Dendritic cell treated with granulocyte-macrophage colony-stimulating factor and Interleukin-4, amounts not matched to agents 40 ng/mL and 50 ng/mL, for 4 days (primary cell): ENCODE measurements at regions not wholly inside any gene's neighbourhood (a gene's known extent, or its start where the extent isn't known, plus 50 kb on each side); places are given as distances from the start of the nearest gene placed in this dataset.

Source experiments
- H3K27ac Mint-ChIP-seq: one replicate; pipeline ENCODE4 v1.8.0; 2022; ENCODE audit warnings: mild to moderate bottlenecking, mixed read lengths
- H3K27me3 Mint-ChIP-seq: one replicate; pipeline ENCODE4 v1.8.0; 2022; ENCODE audit warnings: mild to moderate bottlenecking, mixed read lengths
- H3K36me3 Mint-ChIP-seq: one replicate; pipeline ENCODE4 v1.8.0; 2022; ENCODE audit warnings: low read depth, mixed read lengths
- H3K4me1 Mint-ChIP-seq: one replicate; pipeline ENCODE4 v1.8.0; 2022; ENCODE audit warnings: low read depth, mixed read lengths
- H3K4me3 Mint-ChIP-seq: one replicate; pipeline ENCODE4 v1.8.0; 2022; ENCODE audit warnings: mild to moderate bottlenecking, moderate library complexity, mixed read lengths
- H3K9me3 Mint-ChIP-seq: one replicate; pipeline ENCODE4 v1.8.0; 2022; ENCODE audit warnings: mixed read lengths
- intact Hi-C: fragments of 100-400 bp; cut with micrococcal nuclease; formaldehyde crosslinking; loops from one replicate; pipeline ENCODE4 v1.15.0; 2022

DNA sequence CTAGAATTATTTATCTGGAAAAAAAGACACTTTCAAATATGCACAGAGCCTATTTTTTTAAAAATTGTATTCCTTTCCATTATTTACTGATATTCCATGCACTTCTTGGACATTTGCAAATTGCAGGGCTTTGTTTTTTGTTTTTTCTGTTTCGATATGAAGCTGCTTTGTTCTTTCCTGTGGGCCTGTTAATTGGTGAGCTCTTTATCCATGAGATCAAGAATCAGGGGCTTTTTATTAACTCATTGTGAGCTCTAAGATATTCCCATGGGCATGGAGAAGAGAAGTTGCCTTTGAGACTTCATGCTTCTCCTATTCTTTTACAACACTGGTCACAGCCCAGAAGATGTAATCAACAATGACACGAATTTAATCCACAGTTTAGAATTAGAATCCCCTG is 145.1 kb downstream of the SAMD5 start:
- H3K4me1 Mint-ChIP-seq: no peaks in the 10 kb centered on the region
- intact Hi-C loops: no loop called here
- H3K4me3 Mint-ChIP-seq: no peak overlapping the region

DNA sequence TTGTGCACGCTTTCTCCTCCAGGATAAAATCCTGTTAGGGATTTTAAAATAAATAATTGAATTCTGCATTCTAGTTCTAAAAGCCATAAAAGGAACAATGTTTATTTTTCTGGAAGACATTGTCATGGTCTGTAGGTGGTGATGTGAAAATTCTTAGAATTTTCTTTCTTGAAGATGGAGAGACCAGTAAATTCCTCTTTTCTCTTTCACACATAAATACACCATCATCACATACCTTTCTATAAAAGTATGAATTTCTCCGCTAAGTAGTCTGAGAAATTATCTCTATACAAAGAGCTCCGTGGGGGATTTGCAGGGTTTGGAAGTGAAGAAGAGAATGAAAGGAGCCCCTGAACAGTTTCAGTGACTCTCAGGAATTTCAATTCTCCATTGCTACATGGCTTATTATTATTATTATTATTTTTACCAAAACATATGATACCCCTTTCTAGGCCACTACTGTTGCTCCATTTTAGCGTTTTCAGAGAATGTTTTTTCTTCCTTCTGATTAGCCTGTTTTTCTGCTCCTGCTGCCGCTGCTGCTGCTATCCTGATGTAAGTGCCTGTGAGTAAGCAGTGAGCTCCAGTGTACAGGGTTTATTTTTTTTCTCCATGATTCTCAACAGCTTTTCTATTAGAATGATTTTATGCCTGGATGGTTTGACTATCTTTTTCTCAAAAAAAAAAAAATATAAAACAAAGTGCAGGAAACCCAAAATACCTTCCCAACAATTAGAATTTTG is 145.8 kb downstream of the SAMD5 start:
- Mint-ChIP-seq H3K27me3 (no peaks in the 10 kb centered on the region), H3K9me3 (no peaks in the 10 kb centered on the region), H3K36me3 (no peaks in the 10 kb centered on the region), H3K4me1 (no peaks in the 10 kb centered on the region), H3K4me3 (no peak overlapping the region), H3K27ac (no peak overlapping the region)
- intact Hi-C loops: no loop called here

More for the DNA sequence above, 145.1 kb downstream of the SAMD5 start:
- Mint-ChIP-seq H3K36me3 (no peaks in the 10 kb centered on the region), H3K27me3 (no peaks in the 10 kb centered on the region), H3K9me3 (no peaks in the 10 kb centered on the region), H3K27ac (no peak overlapping the region)

DNA sequence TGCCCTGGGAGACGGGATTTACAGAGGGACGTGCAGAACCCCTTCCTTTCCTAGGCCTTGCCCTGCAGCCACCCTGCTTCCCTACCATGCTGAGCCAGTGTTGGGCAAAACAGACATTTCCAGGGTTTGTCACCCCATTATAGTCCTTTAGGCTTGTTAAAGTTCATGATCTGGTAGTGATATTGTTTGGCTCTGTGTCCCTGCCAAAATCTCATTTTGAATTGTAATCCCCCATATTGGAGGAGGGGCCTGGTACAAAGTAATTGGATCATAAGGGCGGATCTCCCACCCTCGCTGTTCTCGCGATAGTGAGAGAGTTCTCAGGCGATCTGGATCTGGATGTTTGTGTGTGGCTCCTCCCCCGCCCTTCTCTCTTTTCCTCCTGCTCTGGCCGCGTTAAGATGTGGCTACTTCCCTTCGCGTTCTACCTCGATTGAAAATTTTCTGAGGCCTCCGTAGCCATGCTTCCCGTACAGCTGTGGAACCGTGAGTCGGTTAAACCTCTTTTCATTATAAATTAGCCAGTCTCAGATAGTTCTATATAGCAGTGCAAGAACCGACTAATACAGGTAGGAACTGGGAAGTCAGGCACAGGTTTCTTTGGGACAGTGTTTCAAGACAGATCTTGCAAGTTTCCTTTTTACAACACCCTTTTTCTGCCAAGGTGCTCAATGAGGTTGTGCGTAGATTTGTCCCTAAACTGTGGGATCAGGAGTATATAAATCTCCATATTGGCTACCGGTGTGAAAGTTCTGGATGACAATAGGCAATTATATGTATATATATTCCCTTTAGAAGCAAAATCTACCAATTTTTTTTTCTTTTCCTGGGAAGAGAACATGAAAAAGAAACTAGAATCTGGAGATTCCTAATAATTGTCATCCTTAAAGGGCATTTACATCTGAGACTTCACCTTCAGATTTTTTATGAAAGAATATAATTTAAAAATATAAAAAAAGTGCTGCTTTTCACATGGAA is 152.1 kb downstream of the SAMD5 start:
- Mint-ChIP-seq H3K9me3 (no peaks in the 10 kb centered on the region), H3K4me1 (no peaks in the 10 kb centered on the region), H3K36me3 (no peaks in the 10 kb centered on the region), H3K27me3 (no peaks in the 10 kb centered on the region), H3K27ac (no peak overlapping the region), H3K4me3 (no peak overlapping the region)
- intact Hi-C loops: no loop called here

DNA sequence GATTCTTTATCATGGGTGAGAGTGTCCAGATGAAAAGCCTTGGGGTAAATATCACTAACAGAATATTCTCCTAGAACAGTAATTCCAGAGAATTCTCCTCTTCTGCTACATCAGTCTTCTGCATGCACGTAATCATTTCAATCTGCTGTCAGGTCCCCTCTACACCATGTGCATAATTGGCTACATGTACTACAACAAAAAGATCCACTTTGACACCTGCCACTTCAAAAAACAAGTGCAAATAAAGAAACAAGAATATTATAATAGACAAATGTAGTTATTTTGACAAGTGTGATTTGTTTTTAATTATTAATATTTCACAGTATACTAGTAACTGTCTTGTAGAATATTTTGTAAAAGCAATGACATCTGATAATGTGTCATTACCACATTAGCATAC is 154.2 kb downstream of the SAMD5 start:
- H3K4me1 Mint-ChIP-seq: no peaks in the 10 kb centered on the region
- no peak overlapping the region for H3K4me3 Mint-ChIP-seq
- no peaks in the 10 kb centered on the region for H3K27me3 Mint-ChIP-seq
- H3K9me3 Mint-ChIP-seq: no peaks in the 10 kb centered on the region
- intact Hi-C loops: no loop called here
- no peak overlapping the region for H3K27ac Mint-ChIP-seq
- no peaks in the 10 kb centered on the region for H3K36me3 Mint-ChIP-seq

DNA sequence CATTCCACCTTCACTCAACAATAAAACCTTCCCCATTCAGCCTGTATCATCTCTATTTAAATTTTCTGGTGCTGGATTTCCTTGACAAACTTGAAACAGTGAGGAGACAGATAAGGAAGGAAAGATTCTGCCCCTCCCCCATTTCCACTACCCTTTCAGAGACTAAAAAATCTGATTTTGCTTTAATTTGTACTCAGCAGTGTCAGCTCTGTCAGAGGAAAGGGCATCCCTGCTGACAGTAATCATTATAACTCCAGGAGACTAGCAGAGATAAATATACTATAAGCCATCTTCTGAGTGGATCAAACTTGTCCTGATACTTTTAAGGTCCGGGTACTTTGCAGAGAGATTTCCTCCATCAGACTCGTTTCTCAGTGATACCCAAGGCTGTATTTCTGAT is 155.6 kb downstream of the SAMD5 start:
- H3K36me3 Mint-ChIP-seq: no peaks in the 10 kb centered on the region
- H3K4me1 Mint-ChIP-seq: no peaks in the 10 kb centered on the region
- H3K27me3 Mint-ChIP-seq: no peaks in the 10 kb centered on the region
- H3K4me3 Mint-ChIP-seq: no peak overlapping the region
- intact Hi-C loops: no loop called here
- H3K9me3 Mint-ChIP-seq: peaks cover 2% of the 10 kb centered on the region
- no peak overlapping the region for H3K27ac Mint-ChIP-seq

DNA sequence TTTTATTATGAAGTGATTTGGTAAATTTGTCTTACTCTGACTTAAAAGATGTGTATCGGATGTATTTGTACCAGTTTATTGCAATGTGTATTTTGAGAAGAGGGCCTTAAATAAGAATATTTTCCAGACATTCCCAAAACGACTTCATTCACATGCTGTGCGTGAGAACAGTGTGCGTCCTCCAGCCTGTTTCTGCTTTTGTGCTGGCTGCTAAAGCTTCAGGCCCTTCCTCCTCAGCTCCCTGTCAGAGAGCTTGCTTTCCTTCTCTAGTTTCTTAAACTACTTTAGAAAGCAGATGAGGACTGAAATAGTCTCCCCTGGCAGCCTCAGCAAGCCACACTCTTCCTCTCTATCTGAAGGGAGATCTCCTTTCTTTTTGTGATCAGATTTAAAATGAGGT is 157.8 kb downstream of the SAMD5 start:
- no peaks in the 10 kb centered on the region for H3K4me1 Mint-ChIP-seq
- H3K4me3 Mint-ChIP-seq: no peak overlapping the region
- intact Hi-C loops: no loop called here
- H3K36me3 Mint-ChIP-seq: no peaks in the 10 kb centered on the region
- no peaks in the 10 kb centered on the region for H3K27me3 Mint-ChIP-seq
- peaks cover 22% of the 10 kb centered on the region for H3K9me3 Mint-ChIP-seq
- H3K27ac Mint-ChIP-seq: no peak overlapping the region

DNA sequence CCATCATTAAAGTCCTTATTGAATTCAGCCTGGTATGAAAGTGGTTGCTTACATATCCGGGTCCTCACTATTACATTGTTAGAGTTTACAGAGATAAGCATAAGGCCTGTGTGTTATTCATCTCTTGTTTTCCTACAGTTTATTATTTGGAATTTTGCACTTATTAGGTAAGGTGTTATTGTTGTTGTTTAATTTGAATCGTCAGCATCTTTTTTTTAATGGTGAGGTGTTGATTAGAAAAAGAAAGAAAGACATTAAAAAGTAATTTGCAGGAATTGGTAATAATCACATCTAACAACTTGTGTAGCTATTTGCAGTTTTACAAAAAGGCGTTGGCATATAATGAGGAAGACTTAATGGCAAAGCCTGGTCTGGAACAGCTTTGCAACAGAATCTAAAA is 158.6 kb downstream of the SAMD5 start:
- intact Hi-C loops: no loop called here

DNA sequence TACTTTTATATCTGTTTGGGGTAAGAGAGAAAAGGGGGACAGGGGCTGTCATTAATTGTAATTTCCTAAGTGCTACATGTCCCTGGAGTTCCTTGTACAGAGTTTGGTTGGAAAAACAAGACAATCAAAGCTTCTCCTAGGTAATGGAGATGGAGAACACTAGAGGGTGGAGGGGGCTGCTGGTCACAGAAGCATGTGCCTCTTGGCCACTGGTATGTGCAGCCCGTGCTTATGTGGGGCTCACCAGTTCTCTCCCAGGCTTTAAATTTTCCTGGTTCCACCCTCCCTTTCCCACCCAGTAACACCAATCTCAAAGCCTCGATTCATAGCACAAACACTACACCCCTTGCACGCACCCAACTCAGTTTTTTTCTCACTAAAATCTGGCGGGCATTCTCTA is 165.6 kb downstream of the SAMD5 start:
- Mint-ChIP-seq H3K27me3 (no peaks in the 10 kb centered on the region), H3K4me3 (no peak overlapping the region)
- intact Hi-C loops: no loop called here

More for the DNA sequence above, 158.6 kb downstream of the SAMD5 start:
- no peak overlapping the region for H3K4me3 Mint-ChIP-seq
- no peak overlapping the region for H3K27ac Mint-ChIP-seq
- H3K27me3 Mint-ChIP-seq: no peaks in the 10 kb centered on the region
- H3K9me3 Mint-ChIP-seq: peaks cover 22% of the 10 kb centered on the region
- no peaks in the 10 kb centered on the region for H3K36me3 Mint-ChIP-seq
- H3K4me1 Mint-ChIP-seq: no peaks in the 10 kb centered on the region

DNA sequence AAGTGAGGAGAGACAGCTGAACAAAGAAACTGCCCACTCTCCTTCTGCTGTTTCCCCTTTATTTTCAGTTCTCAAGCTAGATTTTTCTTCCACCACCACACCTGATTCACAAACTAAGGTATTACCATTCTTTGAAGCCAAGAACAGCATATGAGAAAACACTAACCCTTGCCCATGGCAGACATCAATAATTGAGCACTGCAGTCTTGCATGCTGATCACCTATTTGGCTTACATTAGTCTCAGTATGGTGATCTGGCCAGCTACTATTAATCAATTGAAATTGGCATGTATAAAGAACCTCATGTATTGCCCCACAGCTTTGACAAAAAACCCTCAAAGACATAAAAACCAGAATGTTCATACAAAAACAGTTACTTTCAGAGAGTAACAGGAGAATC is 166.3 kb downstream of the SAMD5 start:
- no peak overlapping the region for H3K4me3 Mint-ChIP-seq
- intact Hi-C loops: no loop called here
- H3K27ac Mint-ChIP-seq: no peak overlapping the region
- no peaks in the 10 kb centered on the region for H3K27me3 Mint-ChIP-seq
- H3K36me3 Mint-ChIP-seq: no peaks in the 10 kb centered on the region
- H3K4me1 Mint-ChIP-seq: no peaks in the 10 kb centered on the region
- H3K9me3 Mint-ChIP-seq: peaks cover 30% of the 10 kb centered on the region

More for the DNA sequence above, 165.6 kb downstream of the SAMD5 start:
- Mint-ChIP-seq H3K4me1 (no peaks in the 10 kb centered on the region), H3K9me3 (peaks cover 37% of the 10 kb centered on the region), H3K27ac (no peak overlapping the region), H3K36me3 (no peaks in the 10 kb centered on the region)

DNA sequence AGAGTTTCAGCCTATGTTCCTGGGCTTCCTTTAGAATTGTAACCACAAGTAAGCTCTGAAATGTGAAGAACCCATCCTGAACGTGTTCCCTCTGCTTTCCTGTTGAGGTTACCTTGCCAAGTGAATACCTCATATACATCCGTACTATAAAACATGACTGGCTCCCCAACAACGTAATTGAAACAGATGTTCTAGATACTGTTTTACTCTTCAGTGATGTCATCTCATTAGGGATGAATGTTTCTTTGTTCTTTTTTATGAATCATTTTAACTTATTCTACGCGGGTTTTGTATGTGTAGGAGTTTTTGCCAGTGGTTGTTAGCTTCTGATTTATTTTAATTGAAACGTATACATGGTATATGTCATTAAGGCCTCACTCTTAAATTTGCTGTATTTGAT is 166.8 kb downstream of the SAMD5 start:
- Mint-ChIP-seq H3K4me3 (no peak overlapping the region), H3K27me3 (no peaks in the 10 kb centered on the region), H3K9me3 (peaks cover 25% of the 10 kb centered on the region), H3K36me3 (no peaks in the 10 kb centered on the region), H3K27ac (no peak overlapping the region), H3K4me1 (no peaks in the 10 kb centered on the region)
- intact Hi-C loops: no loop called here

DNA sequence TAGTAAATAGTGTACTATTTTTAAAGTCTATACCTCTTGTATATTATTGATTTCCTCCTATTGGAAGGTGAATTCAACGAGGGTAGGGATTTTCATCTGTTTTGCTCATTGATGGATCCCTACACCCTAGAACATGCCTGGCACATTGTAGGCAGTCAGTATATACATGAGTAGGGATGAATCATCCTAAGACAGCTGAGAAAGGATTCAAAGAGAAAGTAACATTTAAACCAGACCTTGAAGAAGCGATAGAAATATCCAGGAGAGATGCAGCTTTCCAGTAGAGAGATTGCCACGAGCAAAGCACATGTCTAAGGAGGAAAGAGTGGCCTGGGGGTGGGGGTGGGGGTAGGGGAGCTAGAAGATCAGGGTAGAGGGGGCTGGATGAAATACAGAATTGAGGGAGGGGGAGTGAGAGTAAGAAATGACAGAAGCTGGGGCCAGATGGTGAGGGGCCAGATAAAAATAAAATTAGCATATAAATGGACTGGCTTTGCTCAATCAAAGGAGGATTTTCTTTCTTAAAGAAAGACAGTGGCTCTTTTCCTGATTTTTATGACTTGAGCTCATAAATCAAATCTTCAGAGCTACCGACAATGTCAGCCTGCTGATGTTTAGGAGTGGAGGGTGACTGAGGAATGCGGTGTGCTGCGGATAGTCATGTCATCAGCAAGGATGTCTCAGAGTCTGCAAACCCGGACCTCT is 168.2 kb downstream of the SAMD5 start:
- no peak overlapping the region for H3K4me3 Mint-ChIP-seq
- H3K9me3 Mint-ChIP-seq: peaks cover 16% of the 10 kb centered on the region
- H3K4me1 Mint-ChIP-seq: no peaks in the 10 kb centered on the region
- no peak overlapping the region for H3K27ac Mint-ChIP-seq
- intact Hi-C loops: no loop called here
- no peaks in the 10 kb centered on the region for H3K36me3 Mint-ChIP-seq
- H3K27me3 Mint-ChIP-seq: no peaks in the 10 kb centered on the region

DNA sequence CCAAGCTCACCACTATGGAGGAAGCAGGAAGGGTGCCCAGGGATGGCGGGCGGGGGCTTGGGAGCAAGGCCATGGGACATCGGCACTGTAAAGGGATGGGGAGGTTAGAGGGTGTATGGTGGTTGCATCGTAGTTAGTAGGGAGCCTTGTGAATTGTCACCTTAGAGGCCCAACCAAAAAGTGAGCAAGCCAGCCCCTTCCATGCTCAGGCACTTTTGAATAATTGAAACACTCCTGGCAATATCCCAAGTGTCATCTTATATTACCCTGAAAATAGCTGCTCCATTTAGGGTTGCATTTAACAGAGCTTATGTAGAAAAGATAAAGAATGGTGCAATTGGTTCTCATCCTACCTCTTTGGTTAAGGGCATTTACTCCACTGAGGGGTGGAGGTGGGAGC is 169.2 kb downstream of the SAMD5 start:
- intact Hi-C loops: no loop called here
- peaks cover 23% of the 10 kb centered on the region for H3K9me3 Mint-ChIP-seq
- no peak overlapping the region for H3K4me3 Mint-ChIP-seq
- H3K36me3 Mint-ChIP-seq: no peaks in the 10 kb centered on the region
- no peak overlapping the region for H3K27ac Mint-ChIP-seq
- H3K4me1 Mint-ChIP-seq: no peaks in the 10 kb centered on the region
- no peaks in the 10 kb centered on the region for H3K27me3 Mint-ChIP-seq

DNA sequence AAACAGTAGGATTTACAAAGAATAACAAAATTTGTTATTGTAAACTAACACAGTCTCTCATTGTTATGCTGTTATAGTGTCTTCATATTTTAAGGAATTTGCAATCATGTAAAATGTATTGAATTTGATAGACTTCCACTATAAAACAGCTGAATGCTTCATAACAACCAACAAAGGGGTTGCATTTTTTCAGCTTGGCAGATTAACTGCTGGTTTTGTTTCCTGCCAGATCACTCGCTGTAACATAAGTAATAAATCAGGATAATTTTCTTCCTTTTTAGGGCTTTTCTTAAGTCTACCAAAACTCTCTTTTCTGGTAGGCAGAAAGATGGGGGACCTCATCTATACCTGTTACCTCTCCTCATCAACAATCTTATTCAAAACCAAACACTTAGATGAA is 169.8 kb downstream of the SAMD5 start:
- H3K4me1 Mint-ChIP-seq: no peaks in the 10 kb centered on the region
- H3K27me3 Mint-ChIP-seq: no peaks in the 10 kb centered on the region
- no peaks in the 10 kb centered on the region for H3K36me3 Mint-ChIP-seq
- intact Hi-C loops: no loop called here
- H3K27ac Mint-ChIP-seq: no peak overlapping the region
- no peak overlapping the region for H3K4me3 Mint-ChIP-seq
- peaks cover 23% of the 10 kb centered on the region for H3K9me3 Mint-ChIP-seq

DNA sequence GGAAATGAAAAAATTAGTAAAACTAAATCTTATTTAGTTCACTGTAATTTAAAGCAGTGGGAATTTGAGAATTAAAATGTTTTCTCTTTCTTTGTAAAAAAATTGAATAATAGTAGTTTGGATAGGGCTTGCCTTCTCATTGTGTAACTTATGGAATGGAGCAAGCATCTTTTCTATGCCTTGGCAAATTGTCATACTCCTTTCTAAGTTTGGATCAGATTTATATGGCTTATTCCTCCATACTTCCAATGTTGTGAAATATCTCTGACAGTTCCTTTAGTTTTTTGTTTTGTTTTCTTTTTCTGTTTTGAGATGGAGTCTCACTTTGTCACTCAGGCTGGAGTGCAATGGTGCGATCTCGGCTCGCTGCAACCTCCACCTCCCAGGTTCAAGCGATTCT is 176.4 kb downstream of the SAMD5 start:
- H3K36me3 Mint-ChIP-seq: no peaks in the 10 kb centered on the region
- no peak overlapping the region for H3K4me3 Mint-ChIP-seq
- no peak overlapping the region for H3K27ac Mint-ChIP-seq
- peaks cover 7% of the 10 kb centered on the region for H3K9me3 Mint-ChIP-seq
- intact Hi-C loops: no loop called here
- no peaks in the 10 kb centered on the region for H3K4me1 Mint-ChIP-seq
- no peaks in the 10 kb centered on the region for H3K27me3 Mint-ChIP-seq
